ENCODE measurements at regions not wholly inside any gene's neighbourhood (a gene's known extent, or its start where the extent isn't known, plus 50 kb on each side); places are given as distances from the start of the nearest gene placed in this dataset.
A peak's percentile ranks its signal among the peaks of the same experiment; 100 is the strongest.

GRCh38 chr2:150388289-150388625 is 99.2 kb downstream of the RND3 start:
- Histone ChIP-seq H4K8ac (replicated peaks; ENCODE audit: insufficient read length, low read depth, low read length) (no peak overlapping the region), H3K79me1 (ENCODE audit: insufficient read depth, low read depth, low read length, poor library complexity, severe bottlenecking) (no peaks in the 10 kb centered on the region), H3K23ac (ENCODE audit: insufficient read length, low read depth, low read length) (no peak overlapping the region), H3K18ac (ENCODE audit: insufficient read length, low read depth, low read length) (no peak overlapping the region), H3K27ac (ENCODE audit: insufficient read length, low read depth, low read length) (no peak overlapping the region), H4K91ac (ENCODE audit: insufficient read length, low read depth, low read length) (no peak overlapping the region), H2BK120ac (ENCODE audit: low read depth, low read length, poor library complexity, severe bottlenecking) (no peak overlapping the region), H2AFZ (ENCODE audit: low read length) (no peak overlapping the region), H3K9ac (ENCODE audit: extremely low read depth, insufficient read length, low read length) (no peak overlapping the region), H3K27me3 (ENCODE audit: insufficient read depth, low read length) (no peaks in the 10 kb centered on the region), H2BK5ac (ENCODE audit: insufficient read length, low read length) (no peak overlapping the region), H3K4me2 (ENCODE audit: insufficient read depth, insufficient read length, low read length) (no peak overlapping the region), H2BK15ac (ENCODE audit: low read depth, low read length) (no peak overlapping the region), H3K4ac (ENCODE audit: low read depth, low read length) (no peak overlapping the region), H3K9me3 (ENCODE audit: control insufficient read depth, low read depth, low read length) (no peaks in the 10 kb centered on the region), H3T11ph (ENCODE audit: low read length) (no peak overlapping the region), H3K56ac (ENCODE audit: insufficient read length, low read depth, low read length) (no peak overlapping the region), H3K14ac (ENCODE audit: insufficient read depth, low read length) (0 out of 2 replicates have a peak overlapping the region, but pooled peaks have one; percentile 58), H3K23me2 (ENCODE audit: insufficient read length, low read depth, low read length, poor library complexity, severe bottlenecking) (no peaks in the 10 kb centered on the region), H2BK12ac (ENCODE audit: insufficient read length, low read depth, low read length) (no peak overlapping the region), H4K5ac (ENCODE audit: insufficient read length, low read depth, low read length) (no peak overlapping the region), H2BK20ac (ENCODE audit: low read depth, low read length, poor library complexity, severe bottlenecking) (no peak overlapping the region), H3K4me1 (ENCODE audit: insufficient read depth, low read length) (no peaks in the 10 kb centered on the region), H4K20me1 (ENCODE audit: control insufficient read depth, insufficient read depth, insufficient read length) (no peaks in the 10 kb centered on the region), H3K79me2 (ENCODE audit: insufficient read depth, low read length) (no peaks in the 10 kb centered on the region), H2AK5ac (ENCODE audit: insufficient read length, low read length) (no peak overlapping the region)
- Mint-ChIP-seq H3K9me3 (peaks cover 22 to 30% of the 10 kb centered on the region in 2 experiments), H3K4me3 (no peak overlapping the region), H3K36me3 (ENCODE audit: insufficient read depth in 1 of 3, low read depth in 3 of 3) (peaks cover 4 to 28% (median 8%) of the 10 kb centered on the region in 3 experiments; a peak in 6 of 7 replicates), H3K27ac (peak overlapping the region in 1 of 3 experiments; percentile 70; a peak in 1 of 7 replicates), H3K4me1 (peaks cover 0 to 7% of the 10 kb centered on the region in 2 experiments; a peak in 1 of 4 replicates), H3K27me3 (ENCODE audit: low read depth) (no peaks in the 10 kb centered on the region)
- no CpG with 5 or more reads among the region's 2 CpGs for WGBS (ENCODE audit: extremely low coverage, insufficient read length, low lambda C conversion rate)
- TF ChIP-seq, protein P1, sequence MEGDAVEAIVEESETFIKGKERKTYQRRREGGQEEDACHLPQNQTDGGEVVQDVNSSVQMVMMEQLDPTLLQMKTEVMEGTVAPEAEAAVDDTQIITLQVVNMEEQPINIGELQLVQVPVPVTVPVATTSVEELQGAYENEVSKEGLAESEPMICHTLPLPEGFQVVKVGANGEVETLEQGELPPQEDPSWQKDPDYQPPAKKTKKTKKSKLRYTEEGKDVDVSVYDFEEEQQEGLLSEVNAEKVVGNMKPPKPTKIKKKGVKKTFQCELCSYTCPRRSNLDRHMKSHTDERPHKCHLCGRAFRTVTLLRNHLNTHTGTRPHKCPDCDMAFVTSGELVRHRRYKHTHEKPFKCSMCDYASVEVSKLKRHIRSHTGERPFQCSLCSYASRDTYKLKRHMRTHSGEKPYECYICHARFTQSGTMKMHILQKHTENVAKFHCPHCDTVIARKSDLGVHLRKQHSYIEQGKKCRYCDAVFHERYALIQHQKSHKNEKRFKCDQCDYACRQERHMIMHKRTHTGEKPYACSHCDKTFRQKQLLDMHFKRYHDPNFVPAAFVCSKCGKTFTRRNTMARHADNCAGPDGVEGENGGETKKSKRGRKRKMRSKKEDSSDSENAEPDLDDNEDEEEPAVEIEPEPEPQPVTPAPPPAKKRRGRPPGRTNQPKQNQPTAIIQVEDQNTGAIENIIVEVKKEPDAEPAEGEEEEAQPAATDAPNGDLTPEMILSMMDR (conservative IDR thresholded peaks at IDR 0.05) = no peak
- DNase-seq = no peak
